Progenitor cell of endocrine pancreas (in vitro differentiated cells): ENCODE measurements at regions not wholly inside any gene's neighbourhood (a gene's known extent, or its start where the extent isn't known, plus 50 kb on each side); places are given as distances from the start of the nearest gene placed in this dataset.

Experiments used
- DNase-seq: peaks from one replicate; pipeline ENCODE4 v3.0.0; 2021; ENCODE audit warnings: low spot score; ENCODE audit not compliant: unreplicated experiment
- H3K27ac Mint-ChIP-seq: 2 replicates; pipeline ENCODE4 v1.8.0; 2021; ENCODE audit warnings: mild to moderate bottlenecking, moderate library complexity, mixed read lengths
- H3K27me3 Mint-ChIP-seq: 2 replicates; pipeline ENCODE4 v1.8.0; 2021; ENCODE audit warnings: mixed read lengths
- H3K36me3 Mint-ChIP-seq: 2 replicates; pipeline ENCODE4 v1.8.0; 2022; ENCODE audit warnings: mixed read lengths; ENCODE audit not compliant: insufficient read depth
- H3K4me1 Mint-ChIP-seq: 2 replicates; pipeline ENCODE4 v1.8.0; 2021; ENCODE audit warnings: low read depth, mixed read lengths
- H3K4me3 Mint-ChIP-seq: 2 replicates; pipeline ENCODE4 v1.8.0; 2021; ENCODE audit warnings: low read depth, mild to moderate bottlenecking, moderate library complexity, mixed read lengths
- H3K9me3 Mint-ChIP-seq: 2 replicates; pipeline ENCODE4 v1.8.0; 2021; ENCODE audit warnings: low read depth, mixed read lengths
- CTCF ChIP-seq: fragments of 200-600 bp; sonication (generic); IDR thresholded peaks from one replicate; pipeline ENCODE4 v1.5.0; 2021; ENCODE audit warnings: antibody characterized with exemption, mild to moderate bottlenecking; ENCODE audit not compliant: unreplicated experiment

GRCh38 chr18:14958701-14959100 lies 210.7 kb downstream of the ANKRD30B start:
- peaks cover 2% of the 10 kb centered on the region for H3K36me3 Mint-ChIP-seq
- no peaks in the 10 kb centered on the region for H3K27me3 Mint-ChIP-seq
- no peak for TF ChIP-seq CTCF
- H3K27ac Mint-ChIP-seq, result no peak overlapping the region
- peaks cover 44% of the 10 kb centered on the region for H3K9me3 Mint-ChIP-seq
- no peak for DNase-seq
- no peak overlapping the region for H3K4me3 Mint-ChIP-seq
- H3K4me1 Mint-ChIP-seq, result no peaks in the 10 kb centered on the region

GRCh38 chr18:14959550-14959949 lies 211.6 kb downstream of the ANKRD30B start:
- no peaks in the 10 kb centered on the region for H3K4me1 Mint-ChIP-seq
- peaks cover 2% of the 10 kb centered on the region for H3K36me3 Mint-ChIP-seq
- no peak overlapping the region for H3K27ac Mint-ChIP-seq
- H3K9me3 Mint-ChIP-seq, result peaks cover 44% of the 10 kb centered on the region
- H3K4me3 Mint-ChIP-seq, result no peak overlapping the region
- no peak for DNase-seq
- H3K27me3 Mint-ChIP-seq, result no peaks in the 10 kb centered on the region
- TF ChIP-seq CTCF, result no peak

- Mint-ChIP-seq H3K27ac (no peak overlapping the region), H3K36me3 (peaks cover 3% of the 10 kb centered on the region), H3K27me3 (no peaks in the 10 kb centered on the region), H3K4me1 (no peaks in the 10 kb centered on the region), H3K4me3 (no peak overlapping the region), H3K9me3 (peaks cover 51% of the 10 kb centered on the region)
- no peak for TF ChIP-seq CTCF
- DNase-seq, result no peak
Measured at GRCh38 chr18:14961991-14962390, 214.0 kb downstream of the ANKRD30B start.

- no peak for DNase-seq
- TF ChIP-seq CTCF, result no peak
- no peaks in the 10 kb centered on the region for H3K4me1 Mint-ChIP-seq
- peaks cover 3% of the 10 kb centered on the region for H3K36me3 Mint-ChIP-seq
- H3K9me3 Mint-ChIP-seq, result peaks cover 45% of the 10 kb centered on the region
- no peak overlapping the region for H3K27ac Mint-ChIP-seq
- H3K27me3 Mint-ChIP-seq, result no peaks in the 10 kb centered on the region
- no peak overlapping the region for H3K4me3 Mint-ChIP-seq
Measured at GRCh38 chr18:14962626-14963025, 214.7 kb downstream of the ANKRD30B start.

GRCh38 chr18:14963246-14963645 lies 215.3 kb downstream of the ANKRD30B start:
- no peak for TF ChIP-seq CTCF
- no peaks in the 10 kb centered on the region for H3K4me1 Mint-ChIP-seq
- no peak overlapping the region for H3K27ac Mint-ChIP-seq
- H3K4me3 Mint-ChIP-seq, result no peak overlapping the region
- H3K9me3 Mint-ChIP-seq, result peaks cover 40% of the 10 kb centered on the region
- no peaks in the 10 kb centered on the region for H3K27me3 Mint-ChIP-seq
- DNase-seq, result no peak
- H3K36me3 Mint-ChIP-seq, result peaks cover 3% of the 10 kb centered on the region

- Mint-ChIP-seq H3K4me3 (no peak overlapping the region), H3K36me3 (peaks cover 3% of the 10 kb centered on the region), H3K27ac (no peak overlapping the region), H3K9me3 (peaks cover 43% of the 10 kb centered on the region), H3K27me3 (no peaks in the 10 kb centered on the region), H3K4me1 (no peaks in the 10 kb centered on the region)
- no peak for TF ChIP-seq CTCF
- DNase-seq, result no peak
Measured at GRCh38 chr18:14964002-14964401, 216.0 kb downstream of the ANKRD30B start.
